CD4-positive, alpha-beta T cell treated with Interleukin-4 for 1 hour (primary cell): ENCODE measurements at regions not wholly inside any gene's neighbourhood (a gene's known extent, or its start where the extent isn't known, plus 50 kb on each side); places are given as distances from the start of the nearest gene placed in this dataset.
"Not testable (repeated sequence)": the region's sequence is repeated elsewhere in the genome, so short reads cannot be mapped to it uniquely, and the experiment has no call there.

Source experiments
- DNase-seq, 2 donors: peaks; one replicate each; pipeline ENCODE4 v3.0.0-alpha.2; 2020 to 2022

DNA sequence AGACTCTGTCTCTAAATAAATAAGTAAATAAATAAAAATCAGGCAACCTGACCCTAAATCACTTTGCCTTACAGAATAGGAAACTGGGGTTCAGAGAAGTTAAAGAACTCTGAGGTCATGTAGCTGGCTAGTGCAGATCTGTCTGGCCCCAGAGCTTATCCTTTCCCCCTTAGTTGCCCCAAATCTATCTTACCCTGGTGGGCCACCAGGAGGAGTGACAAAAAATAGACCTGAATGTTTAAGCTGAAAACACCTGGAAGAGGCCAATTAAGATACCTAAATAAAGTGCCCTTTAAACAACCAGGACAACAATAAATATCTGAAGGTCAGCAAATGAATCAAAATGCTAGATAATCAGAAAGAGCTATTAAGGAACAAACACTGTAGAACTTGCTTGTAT, 59.7 kb downstream of the TEX35 start:
- no peak for DNase-seq

DNA sequence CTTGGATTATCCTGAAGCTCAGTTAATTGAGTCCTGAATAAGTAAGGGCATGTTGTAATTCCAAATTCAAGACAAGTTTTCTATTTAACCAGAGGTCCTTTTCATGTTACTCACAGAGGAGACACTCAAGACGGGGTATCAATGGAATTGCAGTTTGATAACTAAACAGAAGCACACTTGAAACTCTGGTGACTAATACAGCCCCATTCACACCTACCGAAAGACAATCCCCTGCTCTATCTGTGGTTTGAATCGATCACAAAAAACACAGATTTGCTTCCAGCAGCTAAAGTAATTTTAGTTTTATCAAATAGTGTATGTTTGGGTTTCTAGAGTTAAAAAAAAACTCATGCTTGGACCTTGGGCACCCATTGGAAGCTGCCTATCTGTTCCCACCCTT, 60.4 kb downstream of the TEX35 start:
- no peak for DNase-seq

DNA sequence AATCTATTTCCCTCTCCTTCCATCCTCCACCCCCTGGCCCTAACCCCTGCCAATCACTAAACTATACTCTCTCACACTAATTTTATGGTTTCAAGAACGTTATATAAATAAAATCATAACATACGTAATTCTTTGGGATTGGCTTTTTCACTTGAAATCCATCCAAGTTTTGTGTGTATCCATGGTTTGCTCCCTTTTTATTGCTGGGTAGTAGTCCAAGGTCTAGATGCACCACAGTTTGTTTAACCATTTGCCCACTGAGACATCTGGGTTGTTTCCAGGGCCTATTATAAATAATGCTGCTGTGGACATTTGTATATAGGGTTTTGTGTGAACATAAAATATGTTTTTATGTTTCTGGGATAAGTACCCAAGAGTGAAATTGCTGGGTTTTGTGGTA, 61.4 kb downstream of the TEX35 start:
- DNase-seq = no peak

DNA sequence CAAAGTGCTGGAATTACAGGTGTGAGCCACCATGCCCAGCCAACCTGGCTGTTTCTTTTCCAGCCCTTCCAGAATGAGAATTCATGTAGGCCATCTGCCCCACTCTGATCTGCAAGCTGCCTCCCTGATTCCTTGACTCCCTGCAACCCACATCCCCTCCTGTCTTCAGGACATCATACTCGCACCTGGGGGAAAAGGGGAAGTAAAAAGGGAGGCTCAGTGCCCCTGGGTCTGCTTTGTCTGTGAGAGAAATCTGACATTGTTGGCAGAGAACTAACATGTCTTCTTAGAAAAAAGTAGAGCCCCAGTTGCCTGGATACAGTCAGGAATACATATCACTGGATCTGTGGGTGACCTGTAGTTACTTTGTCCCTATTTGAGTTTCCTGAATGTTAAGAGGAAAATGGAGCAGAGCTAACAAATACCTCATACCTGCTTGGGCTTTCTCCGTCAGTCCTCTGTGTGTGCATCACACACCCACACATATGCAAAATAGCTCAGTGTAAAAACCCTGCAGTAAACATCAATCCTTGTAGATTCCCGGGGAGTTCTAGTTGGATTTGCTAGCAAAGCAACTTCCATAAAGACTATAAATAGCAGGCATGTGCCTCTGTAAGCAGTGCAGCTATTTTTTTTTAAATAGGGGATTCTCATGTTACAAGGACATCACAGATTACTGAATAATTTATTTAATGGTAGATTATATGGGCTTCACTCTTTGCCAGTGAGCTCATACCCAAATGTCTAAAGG, 62.9 kb downstream of the TEX35 start:
- DNase-seq = peak in 1 of 2 donors; percentile 47

DNA sequence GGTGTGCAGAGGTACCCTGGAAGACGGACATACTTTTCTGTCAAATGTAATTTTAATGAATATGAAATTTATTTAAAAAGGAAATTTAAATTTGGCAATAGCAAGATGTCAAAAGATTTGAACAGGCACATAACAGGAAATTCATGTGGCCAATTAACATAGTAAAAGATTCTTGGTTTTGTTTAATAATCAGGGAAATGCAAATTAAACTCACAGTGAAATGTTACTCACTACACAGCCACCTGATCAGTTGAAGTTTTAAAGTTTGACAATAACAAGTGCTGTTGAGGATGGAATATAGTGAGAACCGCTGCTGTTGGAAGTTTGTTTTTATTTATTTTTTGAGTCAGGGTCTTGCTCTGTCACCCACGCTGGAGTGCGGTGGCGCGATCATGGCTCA, 63.9 kb downstream of the TEX35 start:
- no peak for DNase-seq

DNA sequence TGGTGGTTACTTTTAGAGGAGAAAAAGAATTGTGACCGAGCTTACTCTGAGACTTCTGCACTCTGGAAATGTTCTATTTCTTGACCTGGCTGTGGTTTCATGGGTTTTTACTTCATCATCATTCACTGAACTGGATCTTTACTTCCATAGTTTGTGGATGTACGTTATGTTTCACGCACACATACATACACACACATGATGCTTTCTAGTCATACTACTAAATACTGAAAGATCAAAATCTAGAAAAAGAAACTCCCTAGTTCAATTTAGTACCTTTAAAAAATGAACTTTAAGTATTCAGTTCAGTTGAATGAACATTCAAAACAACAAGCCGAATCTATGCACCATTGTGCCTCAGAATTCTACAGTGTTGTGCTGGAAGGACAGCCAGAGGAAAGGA, 65.0 kb downstream of the TEX35 start:
- DNase-seq = no peak

DNA sequence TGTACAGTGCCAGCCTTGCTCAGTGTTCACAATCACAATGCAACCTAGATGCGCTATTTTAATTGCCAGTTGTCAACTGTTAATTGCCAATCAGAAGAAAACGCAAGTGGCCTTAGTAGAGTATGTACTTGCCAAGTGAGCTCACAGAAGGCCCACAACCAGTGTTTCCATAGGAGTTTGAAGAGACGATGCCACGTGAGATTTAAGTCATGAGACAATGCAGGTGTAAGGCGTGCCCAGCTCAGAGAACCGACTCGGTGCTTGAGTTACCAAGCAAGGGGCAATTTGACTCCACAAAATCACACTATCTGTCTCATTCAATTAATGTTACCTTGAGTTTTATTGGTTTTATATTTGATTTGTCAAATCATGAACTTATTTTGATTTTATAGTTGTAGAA, 65.6 kb downstream of the TEX35 start:
- DNase-seq = peak in 1 of 2 donors; percentile 45

DNA sequence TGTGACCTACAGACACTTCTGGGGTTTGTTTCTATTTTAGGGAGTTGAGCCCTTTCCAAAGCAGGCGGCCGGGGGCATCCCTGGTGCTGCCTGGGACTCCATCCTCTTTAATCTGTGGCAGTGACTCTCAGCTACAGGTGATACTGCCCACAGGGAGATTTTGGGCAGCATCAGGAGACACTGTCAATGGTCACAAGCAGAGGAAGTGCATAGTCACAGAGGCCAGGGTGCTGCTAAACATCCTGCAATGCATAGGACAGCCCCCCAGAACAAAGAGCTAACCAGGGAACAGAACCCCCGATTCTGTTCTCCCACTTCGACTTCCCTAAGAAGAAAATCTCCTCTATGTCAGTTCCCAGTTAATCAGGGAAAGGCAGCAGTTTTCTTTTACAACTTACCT, 66.2 kb downstream of the TEX35 start:
- no peak for DNase-seq

DNA sequence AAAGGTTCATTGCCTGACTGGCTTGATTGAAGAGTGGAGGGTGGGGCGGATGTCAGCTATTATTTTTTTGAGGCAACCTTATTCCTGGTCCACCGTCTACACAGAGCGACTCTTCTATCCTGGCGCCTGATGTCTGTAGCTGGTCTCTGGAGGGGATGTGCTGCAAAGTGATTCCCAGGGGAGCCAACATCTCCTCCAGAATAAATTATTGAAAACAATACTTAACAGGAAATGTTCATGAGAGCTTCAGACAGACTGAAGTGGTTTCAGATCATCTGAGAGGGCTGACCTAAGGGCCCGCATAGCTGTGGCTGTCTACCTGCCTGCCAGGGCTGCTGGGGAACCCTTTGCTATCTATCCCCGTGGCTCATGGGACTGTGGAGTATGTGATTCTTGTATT, 66.7 kb downstream of the TEX35 start:
- peak in 1 of 2 donors; percentile 43 for DNase-seq

DNA sequence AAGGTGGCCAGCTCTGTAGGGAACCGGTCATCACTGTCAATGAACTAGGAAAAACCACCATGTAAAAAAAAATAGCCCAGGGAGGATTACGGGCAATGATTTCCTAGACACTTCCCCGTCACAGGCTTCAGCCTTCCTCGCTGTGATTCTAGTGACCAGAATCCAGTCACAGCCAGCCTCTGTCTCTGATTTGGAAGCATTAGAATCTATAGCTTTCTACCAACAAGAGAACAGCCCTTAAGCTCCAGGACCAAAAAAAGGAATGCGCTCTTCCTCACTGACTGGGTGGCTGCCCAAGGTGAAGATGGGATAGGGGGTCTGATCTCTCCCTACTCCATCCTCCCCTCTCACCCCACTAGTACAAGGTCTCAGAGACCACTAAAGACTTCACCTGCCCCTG, 67.2 kb downstream of the TEX35 start:
- no peak for DNase-seq

DNA sequence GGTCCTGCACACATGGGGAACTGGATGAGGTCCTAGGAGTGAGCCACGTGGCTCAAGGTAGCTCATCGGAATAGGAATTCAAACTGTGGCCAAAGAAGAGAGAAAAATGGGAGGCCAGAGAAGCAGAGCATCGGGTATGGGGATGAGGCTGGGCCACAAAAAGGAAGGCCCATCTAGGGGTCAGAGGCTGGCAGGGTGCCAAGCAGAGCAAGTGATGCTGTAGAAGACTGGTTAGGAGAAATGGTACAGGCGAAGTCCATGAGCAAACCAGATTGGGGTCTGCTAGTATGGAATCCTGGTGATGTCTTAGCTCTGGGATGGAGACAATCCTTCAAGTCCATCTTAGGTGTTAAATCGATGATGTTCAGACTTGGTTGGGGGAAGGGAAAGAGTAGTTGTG, 68.0 kb downstream of the TEX35 start:
- DNase-seq = no peak

DNA sequence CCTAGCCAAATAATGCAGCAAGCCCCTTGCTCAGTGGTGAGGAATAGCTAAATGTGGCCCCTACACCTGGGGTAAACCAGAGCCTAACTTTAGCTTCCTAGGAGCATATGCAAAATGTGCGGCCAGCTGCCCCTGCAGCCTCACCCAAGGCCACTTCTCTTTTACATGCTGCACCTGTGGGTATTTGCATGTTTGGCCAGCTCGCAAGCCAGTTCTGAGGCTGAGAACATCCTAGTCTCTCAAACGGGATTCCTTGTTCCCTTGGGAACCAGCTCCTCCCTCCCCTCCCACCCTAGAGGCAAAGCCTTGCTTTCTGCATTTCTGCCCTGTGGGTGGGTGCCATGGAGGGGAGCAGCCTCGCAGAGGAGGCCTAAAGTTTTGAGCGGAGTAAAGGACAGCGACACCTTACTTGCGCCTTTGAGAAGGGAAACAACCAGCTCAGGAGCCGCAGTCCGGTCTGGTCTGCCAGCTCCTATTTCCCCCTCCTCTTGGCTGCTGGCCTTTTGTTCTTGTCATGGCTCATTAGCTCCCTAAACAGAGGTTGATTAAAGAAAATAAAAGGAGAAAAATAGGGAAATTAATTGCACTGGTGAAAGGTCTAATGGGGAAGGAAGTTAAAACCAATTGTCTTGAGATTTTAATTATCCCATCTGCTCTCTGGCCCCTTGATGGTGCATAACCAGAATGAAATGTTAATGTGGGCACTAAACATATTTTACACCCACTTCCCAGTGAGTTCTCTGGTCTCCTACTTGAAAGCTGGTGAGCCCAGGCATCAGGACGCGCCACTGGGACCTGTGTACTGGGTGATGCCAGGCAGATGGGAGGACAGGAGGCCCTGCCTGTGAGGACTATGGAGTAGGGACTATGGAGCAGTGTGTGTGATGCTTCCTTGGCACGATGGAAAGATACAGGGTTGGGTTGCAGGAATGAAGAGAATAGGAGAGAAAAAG, 68.7 kb downstream of the TEX35 start:
- DNase-seq = peak in 1 of 2 donors; percentile 70

DNA sequence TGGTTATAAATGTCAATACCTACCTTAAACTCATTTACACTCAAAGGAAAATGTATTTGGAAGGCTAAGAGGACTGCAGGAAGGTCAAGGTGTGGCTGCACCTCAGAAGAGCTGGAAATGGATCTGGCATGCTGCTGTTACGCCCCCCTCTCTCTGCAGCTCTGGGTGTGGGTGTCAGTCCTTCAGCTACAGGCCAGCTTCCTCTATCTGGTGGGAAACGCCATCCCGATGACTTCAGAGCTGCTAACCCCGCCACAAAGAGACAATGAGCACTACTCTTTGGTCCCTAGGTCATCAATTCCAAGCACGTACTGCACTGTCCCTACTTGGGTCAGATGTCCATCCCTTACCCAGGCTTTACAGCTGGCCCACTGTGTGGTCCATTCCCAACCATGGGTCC, 74.2 kb downstream of the TEX35 start:
- no peak for DNase-seq

DNA sequence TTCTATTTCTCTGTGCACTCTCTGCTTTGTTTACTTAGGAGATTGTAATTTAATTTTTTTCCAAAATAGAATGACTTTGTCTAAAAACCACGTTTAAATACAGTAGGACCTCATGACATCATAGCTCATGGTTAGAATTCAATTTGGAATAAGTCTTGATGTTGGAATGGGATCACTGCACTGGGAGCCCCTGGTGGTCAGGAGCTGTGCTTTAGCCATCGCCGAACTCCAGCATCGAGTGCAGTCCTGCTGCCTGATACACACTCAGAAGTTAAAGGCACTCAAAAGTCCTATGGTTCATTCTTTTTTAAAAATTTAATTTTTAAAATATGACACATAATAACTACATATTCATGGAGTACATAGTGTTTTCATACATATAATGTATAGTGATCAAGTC, 75.1 kb downstream of the TEX35 start:
- DNase-seq = no peak

DNA sequence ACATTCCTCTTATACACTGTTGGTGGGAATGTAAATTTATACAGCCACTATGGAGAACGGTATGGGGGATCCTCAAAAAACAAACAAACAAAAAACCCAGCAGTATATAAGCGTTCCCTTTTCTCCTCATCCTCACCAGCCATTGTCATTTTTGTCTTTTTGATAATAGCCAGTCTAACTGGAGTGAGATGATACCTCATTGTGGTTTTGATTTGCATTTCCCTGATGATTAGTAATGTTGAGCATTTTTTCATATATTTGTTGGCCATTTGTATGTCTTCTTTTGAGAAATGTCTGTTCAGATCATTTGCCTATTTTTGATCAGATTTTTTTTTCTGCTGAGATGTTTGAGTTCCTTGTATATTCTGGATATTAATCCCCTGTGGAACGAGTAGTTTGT, 76.1 kb downstream of the TEX35 start:
- DNase-seq = not testable (repeated sequence)

DNA sequence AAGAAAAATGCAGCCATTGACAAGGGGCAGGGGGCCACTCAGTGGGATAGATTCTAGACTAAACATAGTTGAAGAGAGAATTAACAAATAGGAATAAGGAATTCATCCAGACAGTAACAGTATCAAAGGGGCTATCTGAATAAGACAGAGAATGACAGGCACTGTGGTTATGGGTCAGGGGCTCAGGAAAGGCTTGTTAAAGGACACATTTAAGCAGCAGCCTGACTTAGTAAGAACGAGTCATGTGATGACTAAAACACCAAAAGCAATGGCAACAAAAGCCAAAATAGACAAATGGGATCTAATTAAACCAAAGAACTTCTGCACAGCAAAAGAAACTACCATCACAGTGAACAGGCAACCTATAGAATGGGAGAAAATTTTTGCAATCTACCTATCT, 78.9 kb downstream of the TEX35 start:
- DNase-seq = not testable (repeated sequence)

DNA sequence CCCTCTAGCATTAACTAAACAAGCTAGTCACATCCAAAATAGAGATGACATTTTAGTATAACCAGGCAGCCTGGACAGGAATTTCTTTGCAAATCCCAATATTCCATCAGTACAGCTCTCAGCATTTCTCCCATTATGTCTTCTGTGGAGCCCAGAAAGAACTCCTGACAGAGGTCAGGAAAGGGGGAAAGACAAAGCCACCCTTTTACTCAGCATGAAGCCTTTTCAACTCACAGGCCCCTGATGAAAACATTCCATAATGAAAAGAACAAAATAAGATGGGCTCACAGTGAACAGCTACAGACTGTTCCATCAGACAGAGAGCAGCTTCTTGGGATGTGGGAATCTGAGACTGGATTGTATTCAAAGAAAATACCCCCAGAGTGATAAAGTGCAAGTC, 80.6 kb downstream of the TEX35 start:
- DNase-seq = no peak

DNA sequence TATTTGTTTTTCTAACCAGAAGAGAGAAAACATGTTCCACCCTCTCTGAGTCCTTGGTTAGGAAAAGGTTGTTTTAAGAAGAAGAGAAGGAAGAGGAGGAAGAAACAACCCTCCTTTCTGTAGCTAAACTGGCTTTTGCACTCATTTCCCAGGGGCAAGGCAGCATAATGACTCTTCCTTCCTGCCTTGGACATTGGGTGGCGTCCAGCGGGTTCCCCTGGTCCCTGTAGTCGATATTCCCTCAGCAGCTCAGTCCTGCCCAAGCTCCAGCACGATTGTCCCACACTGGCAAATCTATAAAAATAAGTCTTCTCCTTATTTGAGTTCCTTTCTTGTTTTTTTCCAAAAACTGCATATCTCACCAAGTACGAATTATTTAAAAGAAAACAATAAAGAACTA, 81.2 kb downstream of the TEX35 start:
- DNase-seq = no peak

DNA sequence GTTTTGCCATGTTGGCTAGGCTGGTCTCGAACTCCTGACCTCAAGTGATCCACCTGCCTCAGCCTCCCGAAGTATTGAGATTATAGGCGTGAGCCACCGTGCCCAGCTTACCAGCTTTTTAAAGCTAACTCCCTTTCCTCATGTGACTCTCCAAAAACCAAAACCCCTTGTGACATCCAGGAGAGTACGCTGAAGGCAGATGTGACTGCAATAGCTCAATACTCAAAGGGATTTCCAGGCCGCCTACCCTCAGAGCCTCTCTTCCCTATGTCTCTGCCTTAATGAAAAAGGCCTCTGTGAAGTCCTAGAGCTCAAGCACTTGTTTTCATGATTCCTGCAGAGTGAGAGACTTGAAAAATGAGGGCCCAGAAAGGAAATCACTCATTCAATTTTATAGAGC, 82.6 kb downstream of the TEX35 start:
- DNase-seq = no peak

DNA sequence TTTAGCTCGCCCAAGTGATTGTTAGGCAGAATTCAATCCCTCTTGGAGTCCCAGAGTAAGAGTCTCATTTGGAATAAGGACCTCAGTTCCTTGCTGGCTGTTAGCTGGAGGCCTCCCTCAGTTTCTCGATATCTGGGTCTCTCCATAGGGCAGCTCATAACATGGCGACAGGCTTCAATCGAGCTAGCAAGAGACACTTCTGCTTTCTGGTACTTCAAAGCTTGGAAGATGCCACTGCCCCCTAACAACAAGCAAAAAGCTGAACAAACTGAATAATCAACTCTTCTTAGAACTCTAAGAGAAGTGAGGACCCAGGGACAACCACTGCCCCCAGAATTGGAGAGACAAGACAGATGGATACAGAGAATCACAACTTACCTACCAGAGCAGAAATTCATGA, 86.2 kb downstream of the TEX35 start:
- no peak for DNase-seq

DNA sequence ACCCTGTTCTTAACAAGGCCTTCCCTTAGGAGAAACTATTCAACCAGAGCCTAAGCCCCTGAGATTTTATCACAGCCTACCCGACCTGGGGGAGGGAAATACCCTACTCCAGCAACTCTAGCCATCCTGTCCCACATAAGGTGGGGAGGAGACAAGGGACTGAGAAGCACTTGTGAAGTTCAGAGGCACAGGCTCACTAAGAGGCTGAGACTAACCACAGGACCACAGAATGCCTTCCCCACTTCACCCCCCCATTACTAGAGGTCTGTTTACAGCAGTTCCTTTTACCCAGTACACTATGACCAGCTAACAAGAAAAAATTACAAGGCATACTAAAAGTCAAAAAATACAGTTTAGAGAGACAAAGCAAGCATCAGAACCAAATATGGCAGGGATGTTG, 86.8 kb downstream of the TEX35 start:
- peak in 1 of 2 donors; percentile 17 for DNase-seq

DNA sequence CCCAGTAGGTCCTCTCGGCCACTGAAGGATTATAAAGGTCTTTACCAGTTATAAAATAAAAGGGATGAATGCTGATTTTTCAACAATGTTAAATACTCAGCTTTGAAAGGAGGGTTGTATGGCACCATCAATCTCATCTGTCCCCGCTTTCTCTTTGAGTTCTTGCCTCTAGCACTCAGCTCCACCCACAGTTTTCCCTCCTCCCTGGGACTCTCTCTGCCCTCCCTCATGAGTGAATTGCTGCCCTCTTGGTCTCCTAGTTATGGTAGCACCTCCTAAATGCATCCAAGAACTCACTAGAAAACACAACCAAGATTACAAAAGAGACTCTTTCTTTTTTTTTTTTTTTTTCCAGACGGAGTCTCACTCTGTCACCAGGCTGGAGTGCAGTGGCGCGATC, 91.0 kb downstream of the TEX35 start:
- DNase-seq = no peak

DNA sequence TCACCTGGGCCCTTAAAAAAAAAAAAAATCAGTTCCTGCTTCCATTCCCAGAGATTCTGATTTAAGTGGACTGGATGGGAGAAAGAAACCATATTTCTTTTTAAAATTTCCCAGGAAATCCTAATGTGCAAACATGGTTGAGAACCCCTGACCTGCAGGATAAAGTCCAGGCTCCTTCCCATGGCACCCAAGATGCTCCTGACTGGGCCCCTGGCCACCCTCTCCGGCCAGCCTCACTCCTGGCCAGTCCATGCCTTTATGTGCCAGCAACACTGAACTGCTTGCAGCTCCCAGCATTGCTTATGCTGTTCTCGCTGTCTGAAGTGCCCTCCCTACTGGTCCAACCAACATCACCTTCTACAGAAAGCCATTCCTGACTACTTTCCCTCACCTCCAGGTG, 93.9 kb downstream of the TEX35 start:
- DNase-seq = no peak

DNA sequence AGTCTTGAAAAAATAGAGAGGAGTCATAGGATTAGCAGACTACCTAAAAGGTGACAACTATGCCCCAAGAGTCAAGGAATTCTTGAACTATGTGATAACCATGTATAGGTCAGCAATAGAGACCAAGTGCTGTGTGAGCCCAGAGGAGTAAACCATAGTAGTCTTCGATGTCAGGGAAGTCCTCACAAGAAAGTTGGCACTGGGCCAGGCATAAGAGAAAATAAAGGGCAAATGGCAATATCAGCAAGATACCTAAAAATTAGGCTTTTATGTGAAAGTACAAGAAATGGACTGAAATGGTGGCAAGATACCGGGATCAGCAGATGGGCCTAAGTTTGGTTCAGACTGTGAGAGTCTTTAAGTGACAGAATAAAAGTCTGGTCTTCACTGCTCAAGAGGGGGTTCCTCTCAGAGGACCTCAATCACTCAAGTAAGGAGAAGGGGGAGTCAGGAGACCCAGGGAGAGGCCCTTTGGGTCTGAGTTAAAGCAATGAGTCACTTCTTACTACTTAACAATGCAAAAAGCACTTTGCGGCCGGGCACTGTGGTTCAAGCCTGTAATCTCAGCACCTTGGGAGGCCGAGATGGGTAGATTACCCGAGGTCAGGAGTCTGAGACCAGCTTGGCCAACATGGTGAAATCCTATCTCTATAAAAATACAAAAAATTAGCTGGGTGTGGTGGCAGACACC, 95.0 kb downstream of the TEX35 start:
- peak in 1 of 2 donors; percentile 22 for DNase-seq
